ENCODE measurements at regions not wholly inside any gene's neighbourhood (a gene's known extent, or its start where the extent isn't known, plus 50 kb on each side); places are given as distances from the start of the nearest gene placed in this dataset.

- TF ChIP-seq, protein P1, sequence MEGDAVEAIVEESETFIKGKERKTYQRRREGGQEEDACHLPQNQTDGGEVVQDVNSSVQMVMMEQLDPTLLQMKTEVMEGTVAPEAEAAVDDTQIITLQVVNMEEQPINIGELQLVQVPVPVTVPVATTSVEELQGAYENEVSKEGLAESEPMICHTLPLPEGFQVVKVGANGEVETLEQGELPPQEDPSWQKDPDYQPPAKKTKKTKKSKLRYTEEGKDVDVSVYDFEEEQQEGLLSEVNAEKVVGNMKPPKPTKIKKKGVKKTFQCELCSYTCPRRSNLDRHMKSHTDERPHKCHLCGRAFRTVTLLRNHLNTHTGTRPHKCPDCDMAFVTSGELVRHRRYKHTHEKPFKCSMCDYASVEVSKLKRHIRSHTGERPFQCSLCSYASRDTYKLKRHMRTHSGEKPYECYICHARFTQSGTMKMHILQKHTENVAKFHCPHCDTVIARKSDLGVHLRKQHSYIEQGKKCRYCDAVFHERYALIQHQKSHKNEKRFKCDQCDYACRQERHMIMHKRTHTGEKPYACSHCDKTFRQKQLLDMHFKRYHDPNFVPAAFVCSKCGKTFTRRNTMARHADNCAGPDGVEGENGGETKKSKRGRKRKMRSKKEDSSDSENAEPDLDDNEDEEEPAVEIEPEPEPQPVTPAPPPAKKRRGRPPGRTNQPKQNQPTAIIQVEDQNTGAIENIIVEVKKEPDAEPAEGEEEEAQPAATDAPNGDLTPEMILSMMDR (IDR thresholded peaks at IDR 0.05; ENCODE audit: insufficient read depth, low read depth, low read length) = no peak
- DNase-seq (ENCODE audit: low read depth) = no peak
- no peak overlapping the region for H3K4me3 ChIP-seq (ENCODE audit: low read depth, low read length)
These were observed 75.0 kb downstream of the TMEM237 start for GRCh38 chr2:201568217-201568820.

DNA sequence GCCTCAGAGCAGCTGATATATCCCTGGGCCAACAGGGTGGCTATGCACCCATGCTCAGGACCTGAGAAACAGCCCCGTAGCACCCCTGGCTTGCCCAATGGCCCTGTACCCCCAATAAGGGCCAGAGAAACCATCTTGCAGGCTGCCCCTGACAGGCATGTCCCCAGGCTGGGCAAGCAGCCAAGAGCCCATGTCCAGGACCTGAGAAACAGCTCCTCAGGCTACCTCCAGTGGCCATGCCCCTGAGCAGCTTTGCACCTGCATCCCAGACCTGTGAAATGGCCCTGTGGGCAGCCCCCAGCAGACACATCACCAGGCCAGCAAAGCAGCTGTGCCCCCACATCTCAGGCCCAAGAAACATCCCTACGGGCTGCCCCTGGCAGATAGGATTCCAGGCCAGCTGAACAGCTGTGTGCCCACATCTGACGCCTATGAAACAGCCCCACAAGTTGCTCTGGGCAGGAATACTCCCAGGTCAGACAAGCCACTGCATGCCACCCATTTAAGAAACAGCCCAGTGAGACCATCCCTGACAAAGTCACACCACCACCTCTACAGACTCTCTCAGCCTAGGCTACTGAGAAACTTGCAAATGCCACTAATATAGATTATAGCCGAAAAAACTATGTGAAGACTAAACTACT, 84.1 kb downstream of the TMEM237 start:
- DNase-seq (ENCODE audit: low read depth) = no peak
- H3K4me3 ChIP-seq (ENCODE audit: low read depth, low read length) = no peak overlapping the region
- TF ChIP-seq, protein P1 (IDR thresholded peaks at IDR 0.05; ENCODE audit: insufficient read depth, low read depth, low read length) = no peak

- TF ChIP-seq, protein P1 (IDR thresholded peaks at IDR 0.05; ENCODE audit: insufficient read depth, low read depth, low read length) = no peak
- H3K4me3 ChIP-seq (ENCODE audit: low read depth, low read length) = no peak overlapping the region
- DNase-seq (ENCODE audit: low read depth) = no peak
These were observed 84.6 kb downstream of the TMEM237 start for GRCh38 chr2:201558665-201559064.

GRCh38 chr2:201558232-201558631, 85.1 kb downstream of the TMEM237 start:
- no peak for DNase-seq (ENCODE audit: low read depth)
- H3K4me3 ChIP-seq (ENCODE audit: low read depth, low read length) = no peak overlapping the region
- TF ChIP-seq, protein P1 (IDR thresholded peaks at IDR 0.05; ENCODE audit: insufficient read depth, low read depth, low read length) = no peak

- TF ChIP-seq, protein P1 (IDR thresholded peaks at IDR 0.05; ENCODE audit: insufficient read depth, low read depth, low read length) = no peak
- H3K4me3 ChIP-seq (ENCODE audit: low read depth, low read length) = no peak overlapping the region
- DNase-seq (ENCODE audit: low read depth) = no peak
These were observed 91.4 kb downstream of the TMEM237 start for GRCh38 chr2:201551901-201552300.

- peak; percentile 56 for DNase-seq (ENCODE audit: low read depth)
- H3K4me3 ChIP-seq (ENCODE audit: low read depth, low read length) = no peak overlapping the region
- TF ChIP-seq, protein P1 (IDR thresholded peaks at IDR 0.05; ENCODE audit: insufficient read depth, low read depth, low read length) = no peak
These were observed 95.0 kb downstream of the STRADB start for GRCh38 chr2:201546576-201546975.

Measured in fibroblast of villous mesenchyme (primary cell).